ENCODE measurements at regions not wholly inside any gene's neighbourhood (a gene's known extent, or its start where the extent isn't known, plus 50 kb on each side); places are given as distances from the start of the nearest gene placed in this dataset.

- Mint-ChIP-seq H3K9me3 (peaks cover 0 to 4% (median 0%) of the 10 kb centered on the region in 7 donors), H3K27me3 (no peaks in the 10 kb centered on the region), H3K36me3 (no peaks in the 10 kb centered on the region), H3K4me3 (no peak overlapping the region), H3K4me1 (no peaks in the 10 kb centered on the region), H3K27ac (no peak overlapping the region)
- no peak for DNase-seq
- ATAC-seq (ENCODE audit: low read depth in 2 of 2), result no peak
Measured at GRCh38 chr2:220243571-220243970, 616.1 kb downstream of the SLC4A3 start.

- Mint-ChIP-seq H3K4me1 (no peaks in the 10 kb centered on the region), H3K9me3 (peaks cover 0 to 4% (median 0%) of the 10 kb centered on the region in 7 donors), H3K27ac (no peak overlapping the region), H3K27me3 (no peaks in the 10 kb centered on the region), H3K36me3 (no peaks in the 10 kb centered on the region), H3K4me3 (no peak overlapping the region)
- ATAC-seq (ENCODE audit: low read depth in 2 of 2) (no peak), DNase-seq (no peak)
Measured at GRCh38 chr2:220246386-220246785, 619.0 kb downstream of the SLC4A3 start.

GRCh38 chr2:220247588-220248350, 620.3 kb downstream of the SLC4A3 start:
- no peak for DNase-seq
- ATAC-seq (ENCODE audit: low read depth in 2 of 2), result no peak
- Mint-ChIP-seq H3K9me3 (peaks cover 0 to 8% (median 2%) of the 10 kb centered on the region in 7 donors), H3K27me3 (no peaks in the 10 kb centered on the region), H3K36me3 (no peaks in the 10 kb centered on the region), H3K4me1 (no peaks in the 10 kb centered on the region), H3K27ac (no peak overlapping the region), H3K4me3 (no peak overlapping the region)

GRCh38 chr2:220259662-220260061, 632.2 kb downstream of the SLC4A3 start:
- Mint-ChIP-seq H3K27me3 (no peaks in the 10 kb centered on the region), H3K27ac (no peak overlapping the region), H3K4me1 (no peaks in the 10 kb centered on the region), H3K4me3 (no peak overlapping the region), H3K36me3 (no peaks in the 10 kb centered on the region), H3K9me3 (peaks cover 0 to 18% (median 4%) of the 10 kb centered on the region in 7 donors)
- ATAC-seq (ENCODE audit: low read depth in 2 of 2), result no peak
- DNase-seq, result no peak

GRCh38 chr2:220263300-220263699, 635.9 kb downstream of the SLC4A3 start:
- Mint-ChIP-seq H3K4me3 (no peak overlapping the region), H3K4me1 (no peaks in the 10 kb centered on the region), H3K27ac (no peak overlapping the region), H3K27me3 (no peaks in the 10 kb centered on the region), H3K36me3 (no peaks in the 10 kb centered on the region), H3K9me3 (peaks cover 0 to 5% (median 2%) of the 10 kb centered on the region in 7 donors)
- DNase-seq (no peak), ATAC-seq (ENCODE audit: low read depth in 2 of 2) (no peak)

GRCh38 chr2:220269367-220269766, 641.9 kb downstream of the SLC4A3 start:
- ATAC-seq (ENCODE audit: low read depth in 2 of 2) (no peak), DNase-seq (no peak)
- no peak overlapping the region for H3K27ac Mint-ChIP-seq
- peaks cover 0 to 2% (median 0%) of the 10 kb centered on the region in 7 donors for H3K9me3 Mint-ChIP-seq
- H3K4me1 Mint-ChIP-seq, result no peaks in the 10 kb centered on the region
- H3K4me3 Mint-ChIP-seq, result no peak overlapping the region
- H3K27me3 Mint-ChIP-seq, result no peaks in the 10 kb centered on the region
- H3K36me3 Mint-ChIP-seq, result no peaks in the 10 kb centered on the region

- no peaks in the 10 kb centered on the region for H3K27me3 Mint-ChIP-seq
- no peaks in the 10 kb centered on the region for H3K36me3 Mint-ChIP-seq
- no peak for DNase-seq
- H3K27ac Mint-ChIP-seq, result no peak overlapping the region
- no peak overlapping the region for H3K4me3 Mint-ChIP-seq
- H3K4me1 Mint-ChIP-seq, result no peaks in the 10 kb centered on the region
- H3K9me3 Mint-ChIP-seq, result peaks cover 0 to 2% (median 0%) of the 10 kb centered on the region in 7 donors
- no peak for ATAC-seq (ENCODE audit: low read depth in 2 of 2)
Measured at GRCh38 chr2:220270481-220271070, 643.1 kb downstream of the SLC4A3 start.

GRCh38 chr2:220272656-220273055, 645.2 kb downstream of the SLC4A3 start:
- Mint-ChIP-seq H3K36me3 (no peaks in the 10 kb centered on the region), H3K9me3 (peaks cover 0 to 3% (median 0%) of the 10 kb centered on the region in 7 donors), H3K4me3 (no peak overlapping the region), H3K27ac (no peak overlapping the region), H3K27me3 (no peaks in the 10 kb centered on the region), H3K4me1 (no peaks in the 10 kb centered on the region)
- DNase-seq (no peak), ATAC-seq (ENCODE audit: low read depth in 2 of 2) (no peak)

GRCh38 chr2:220273082-220273481, 645.7 kb downstream of the SLC4A3 start:
- Mint-ChIP-seq H3K36me3 (no peaks in the 10 kb centered on the region), H3K4me1 (no peaks in the 10 kb centered on the region), H3K27me3 (no peaks in the 10 kb centered on the region), H3K27ac (no peak overlapping the region), H3K9me3 (peaks cover 0 to 3% (median 0%) of the 10 kb centered on the region in 7 donors), H3K4me3 (no peak overlapping the region)
- DNase-seq, result no peak
- no peak for ATAC-seq (ENCODE audit: low read depth in 2 of 2)

- ATAC-seq (ENCODE audit: low read depth in 2 of 2), result no peak
- Mint-ChIP-seq H3K9me3 (peaks cover 0 to 5% (median 2%) of the 10 kb centered on the region in 7 donors), H3K27me3 (no peaks in the 10 kb centered on the region), H3K27ac (no peak overlapping the region), H3K4me1 (no peaks in the 10 kb centered on the region), H3K36me3 (no peaks in the 10 kb centered on the region), H3K4me3 (no peak overlapping the region)
- DNase-seq, result no peak
Measured at GRCh38 chr2:220275454-220275853, 648.0 kb downstream of the SLC4A3 start.

GRCh38 chr2:220276741-220277444, 649.5 kb downstream of the SLC4A3 start:
- ATAC-seq (ENCODE audit: low read depth in 2 of 2), result no peak
- Mint-ChIP-seq H3K9me3 (peaks cover 0 to 5% (median 3%) of the 10 kb centered on the region in 7 donors), H3K27ac (no peak overlapping the region), H3K36me3 (no peaks in the 10 kb centered on the region), H3K4me1 (no peaks in the 10 kb centered on the region), H3K4me3 (no peak overlapping the region), H3K27me3 (no peaks in the 10 kb centered on the region)
- DNase-seq, result no peak

- no peaks in the 10 kb centered on the region for H3K4me1 Mint-ChIP-seq
- no peak overlapping the region for H3K27ac Mint-ChIP-seq
Measured at GRCh38 chr2:220277445-220277975, 650.1 kb downstream of the SLC4A3 start.

GRCh38 chr2:220278022-220278421, 650.6 kb downstream of the SLC4A3 start:
- DNase-seq (no peak), ATAC-seq (ENCODE audit: low read depth in 2 of 2) (no peak)
- Mint-ChIP-seq H3K36me3 (no peaks in the 10 kb centered on the region), H3K9me3 (peaks cover 0 to 5% (median 3%) of the 10 kb centered on the region in 7 donors), H3K4me3 (no peak overlapping the region), H3K4me1 (no peaks in the 10 kb centered on the region), H3K27ac (no peak overlapping the region), H3K27me3 (no peaks in the 10 kb centered on the region)

More at GRCh38 chr2:220277445-220277975, 650.1 kb downstream of the SLC4A3 start:
- Mint-ChIP-seq H3K36me3 (no peaks in the 10 kb centered on the region), H3K9me3 (peaks cover 0 to 5% (median 3%) of the 10 kb centered on the region in 7 donors), H3K27me3 (no peaks in the 10 kb centered on the region), H3K4me3 (no peak overlapping the region)
- DNase-seq (no peak), ATAC-seq (ENCODE audit: low read depth in 2 of 2) (no peak)

Data from naive B cell (primary cell).